GM19193 (cell line): ENCODE measurements at regions not wholly inside any gene's neighbourhood (a gene's known extent, or its start where the extent isn't known, plus 50 kb on each side); places are given as distances from the start of the nearest gene placed in this dataset.

Source experiments
- POLR2A ChIP-seq: IDR thresholded peaks from 4 replicates; pipeline ENCODE4 v1.6.1; 2011; ENCODE audit not compliant: insufficient read depth, insufficient read length; ENCODE audit errors: extremely low read depth

DNA sequence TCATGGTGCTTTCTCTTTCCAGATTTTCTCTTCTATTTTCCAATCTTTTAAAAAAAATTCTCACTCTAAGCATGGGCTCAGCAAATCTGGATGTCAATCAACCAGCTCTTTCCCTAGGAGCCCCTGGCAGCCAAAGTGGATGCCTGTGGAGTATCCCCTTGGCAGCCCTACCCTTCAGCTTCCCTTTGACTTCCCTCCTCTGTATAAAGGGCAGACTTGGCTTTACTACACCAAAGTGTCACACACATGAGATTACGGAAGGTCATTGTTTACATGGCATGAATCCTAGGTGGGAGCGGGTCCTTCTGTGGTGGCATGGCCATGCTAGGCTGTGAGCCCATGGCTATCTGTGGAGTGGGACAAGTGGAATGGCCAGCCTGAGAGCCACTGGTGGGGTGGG, 379.9 kb downstream of the GABRB3 start:
- TF ChIP-seq POLR2A, result no peak

DNA sequence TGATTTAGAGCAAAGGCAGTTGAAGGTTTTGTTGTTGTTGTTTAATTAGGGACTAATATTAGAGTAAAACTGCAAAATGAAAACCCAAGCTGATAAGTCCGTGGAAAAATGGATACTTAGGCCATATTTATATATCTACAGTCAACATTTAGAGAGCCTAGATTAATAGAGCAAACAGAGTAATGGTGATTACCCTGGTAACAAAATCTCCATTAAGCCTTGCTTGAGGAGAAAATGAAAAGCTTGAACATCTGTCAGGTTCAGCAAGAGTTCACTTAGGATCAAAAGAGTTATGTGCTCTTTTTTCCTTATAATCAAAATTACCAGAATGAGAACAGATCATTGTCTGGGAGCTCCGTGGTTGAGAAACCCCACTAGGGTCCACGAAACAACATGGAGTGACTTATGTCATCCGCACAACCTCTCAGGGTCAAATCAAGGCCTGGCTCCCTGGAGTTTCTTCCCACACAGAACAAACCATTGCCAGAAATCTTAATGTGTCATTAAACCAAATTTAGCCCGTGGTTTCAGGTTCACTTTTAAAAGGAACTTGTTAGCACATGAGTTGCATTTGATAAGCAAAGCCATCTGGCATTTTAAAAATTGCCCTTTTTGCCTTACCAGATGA, 381.2 kb downstream of the GABRB3 start:
- no peak for TF ChIP-seq POLR2A

- TF ChIP-seq POLR2A, result no peak
These were observed 390.3 kb downstream of the GABRB3 start for GRCh38 chr15:26382444-26383072.

- no peak for TF ChIP-seq POLR2A
These were observed 394.6 kb downstream of the GABRB3 start for GRCh38 chr15:26378304-26378703.

- TF ChIP-seq POLR2A, result no peak
These were observed 396.6 kb downstream of the GABRB3 start for GRCh38 chr15:26376243-26376642.

DNA sequence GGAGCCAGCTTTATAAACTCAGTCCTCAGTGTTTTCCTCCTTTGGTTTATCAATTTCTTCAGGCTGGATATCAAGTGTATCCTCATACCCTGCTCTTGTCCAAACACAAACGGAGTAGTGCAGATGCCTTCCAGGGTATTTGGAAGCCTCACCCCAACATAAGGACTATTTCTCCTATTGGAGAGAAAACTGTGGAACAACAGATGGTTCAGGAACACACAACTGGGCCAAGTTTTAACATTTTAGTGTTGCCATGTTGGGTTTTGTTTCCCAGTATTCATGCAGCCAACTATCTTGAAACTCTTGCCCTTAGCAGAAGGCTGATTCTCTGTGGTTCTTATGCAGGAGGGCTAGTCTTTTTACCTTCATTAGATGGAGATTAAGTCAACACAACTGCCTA, 398.1 kb downstream of the GABRB3 start:
- TF ChIP-seq POLR2A, result no peak

- TF ChIP-seq POLR2A, result no peak
These were observed 400.2 kb downstream of the GABRB3 start for GRCh38 chr15:26372706-26373105.

DNA sequence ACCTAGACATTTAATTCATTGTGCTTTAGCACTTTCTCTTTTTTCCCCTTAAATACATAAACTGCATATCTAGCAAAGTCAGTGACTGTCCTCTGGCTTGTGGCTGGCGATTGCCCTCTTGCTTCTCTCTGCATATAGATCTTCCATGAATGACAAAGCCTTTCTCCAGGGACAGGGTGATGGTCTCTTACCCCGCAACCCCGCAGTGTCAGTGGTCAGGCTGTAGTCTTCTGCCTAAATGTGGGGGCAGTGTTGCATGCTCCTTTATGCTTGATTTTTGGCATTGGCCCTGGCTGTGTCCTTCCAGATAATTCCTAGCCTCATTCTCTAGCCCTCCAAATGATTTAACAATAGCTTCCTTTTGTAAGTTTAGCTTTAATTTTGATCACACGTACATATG, 407.8 kb downstream of the GABRB3 start:
- TF ChIP-seq POLR2A, result no peak

DNA sequence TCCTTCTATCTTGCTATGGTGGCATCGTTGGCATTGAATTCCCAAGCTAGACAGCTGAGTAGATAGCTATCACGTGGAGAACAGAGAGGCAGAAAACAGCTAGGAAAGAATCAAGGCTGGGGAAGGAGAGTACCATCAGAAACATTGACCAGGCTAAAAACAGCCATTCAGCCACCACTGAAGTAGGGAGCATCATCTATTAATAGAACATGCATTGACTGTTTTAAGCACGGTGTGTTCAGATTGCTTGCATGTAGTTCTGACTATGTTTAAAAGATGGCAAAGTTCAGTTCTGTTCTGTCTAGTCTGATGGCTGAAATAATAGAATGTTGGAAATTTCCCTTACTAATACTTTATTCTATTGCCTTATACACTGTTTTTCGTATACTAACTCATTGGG, 413.0 kb downstream of the GABRB3 start:
- TF ChIP-seq POLR2A, result no peak

- TF ChIP-seq POLR2A, result no peak
These were observed 414.2 kb downstream of the GABRB3 start for GRCh38 chr15:26358708-26359107.

- TF ChIP-seq POLR2A, result no peak
These were observed 415.2 kb downstream of the GABRB3 start for GRCh38 chr15:26357653-26358052.

DNA sequence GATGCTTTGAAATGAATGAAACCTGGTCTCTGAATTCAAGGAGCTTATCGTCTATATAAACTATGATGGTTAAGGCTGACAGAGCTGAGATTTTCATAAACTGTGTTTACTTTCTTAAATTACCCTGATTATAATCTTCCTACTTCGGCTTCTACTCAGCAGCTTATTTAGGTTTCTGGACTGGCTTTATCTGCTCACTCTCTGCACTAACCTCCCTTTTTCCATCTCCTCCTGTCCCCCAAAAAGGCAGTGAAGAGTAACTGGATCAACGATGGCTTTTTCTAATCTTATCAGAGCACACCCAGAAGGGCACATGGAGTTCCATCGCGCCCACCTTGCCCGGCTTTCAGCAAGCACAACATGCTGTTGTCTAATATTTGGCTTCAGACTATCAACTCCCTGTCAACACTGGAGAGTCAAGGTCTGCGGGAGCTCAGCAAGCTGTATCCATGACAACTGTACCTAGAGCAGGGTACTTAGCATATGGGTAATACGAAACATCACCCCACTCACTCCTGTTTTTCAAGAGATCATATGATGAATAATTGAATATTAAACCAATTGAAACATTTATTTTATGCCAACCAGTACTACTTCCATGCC, 417.3 kb downstream of the GABRB3 start:
- no peak for TF ChIP-seq POLR2A

GRCh38 chr15:26352909-26353308, 420.0 kb downstream of the GABRB3 start:
- TF ChIP-seq POLR2A, result no peak

- no peak for TF ChIP-seq POLR2A
These were observed 420.5 kb downstream of the GABRB3 start for GRCh38 chr15:26352406-26352805.

DNA sequence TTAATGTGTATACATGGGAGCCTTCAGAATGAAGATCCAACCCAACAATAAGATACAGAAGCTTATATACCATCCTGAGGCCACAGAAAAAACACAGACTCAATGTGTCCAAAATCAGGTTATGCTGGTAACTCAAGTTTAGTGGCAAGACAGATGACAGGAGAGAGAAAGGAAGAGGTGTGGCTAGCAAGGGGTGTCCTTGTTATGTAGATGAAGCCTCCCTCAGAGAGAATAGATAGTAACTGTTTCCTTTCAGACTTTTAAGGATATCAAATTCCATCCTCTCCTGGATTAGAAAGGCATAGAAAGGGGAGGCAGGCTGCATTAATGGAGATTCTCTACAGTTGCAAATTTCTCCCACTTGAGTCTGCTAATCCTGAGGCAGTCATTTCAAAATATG, 447.4 kb downstream of the GABRB3 start:
- no peak for TF ChIP-seq POLR2A

GRCh38 chr15:26323566-26323965, 449.3 kb downstream of the GABRB3 start:
- TF ChIP-seq POLR2A, result no peak
